Liver (tissue), 8 donors: ENCODE measurements at regions not wholly inside any gene's neighbourhood (a gene's known extent, or its start where the extent isn't known, plus 50 kb on each side); places are given as distances from the start of the nearest gene placed in this dataset.

Experiments
- DNase-seq: peaks from one replicate; pipeline ENCODE4 v3.0.0-alpha.2; 2017; ENCODE audit warnings: low spot score
- H3K27ac ChIP-seq, 2 donors: one replicate each; pipeline ENCODE4 v1.7.0; 2013; ENCODE audit warnings: inconsistent platforms in 2 of 2, low read length in 2 of 2, control low read depth in 1 of 2, low read depth in 1 of 2, mild to moderate bottlenecking in 1 of 2
- H3K27me3 ChIP-seq, 4 donors: one replicate each; pipeline versions ENCODE4 v1.6.1 to v1.7.0; 2013; ENCODE audit warnings: low read length in 3 of 4, inconsistent platforms in 1 of 4, mild to moderate bottlenecking in 1 of 4, moderate library complexity in 1 of 4; ENCODE audit not compliant: control insufficient read depth in 4 of 4, insufficient read depth in 4 of 4
- H3K36me3 ChIP-seq, 4 donors: one replicate each; pipeline versions ENCODE4 v1.6.1 to v1.7.0; 2013; ENCODE audit warnings: low read length in 3 of 4, mild to moderate bottlenecking in 3 of 4, low read depth in 1 of 4, moderate library complexity in 1 of 4; ENCODE audit not compliant: control insufficient read depth in 4 of 4, insufficient read depth in 3 of 4
- H3K4me1 ChIP-seq, 4 donors: one replicate each; pipeline versions ENCODE4 v1.6.1 to v1.7.0; 2013; ENCODE audit warnings: low read length in 3 of 4, mild to moderate bottlenecking in 3 of 4, moderate library complexity in 1 of 4; ENCODE audit not compliant: control insufficient read depth in 4 of 4, insufficient read depth in 4 of 4
- H3K4me3 ChIP-seq, 3 donors: one replicate each; pipeline versions ENCODE4 v1.6.1 to v1.7.0; 2013; ENCODE audit warnings: low read length in 3 of 3, control low read depth in 1 of 3, low read depth in 1 of 3, mild to moderate bottlenecking in 1 of 3
- H3K9ac ChIP-seq, 2 donors: one replicate each; pipeline ENCODE4 v1.7.0; 2013; ENCODE audit warnings: low read length in 2 of 2, mild to moderate bottlenecking in 2 of 2, moderate library complexity in 2 of 2, control low read depth in 1 of 2, low read depth in 1 of 2
- H3K9me3 ChIP-seq, 4 donors: one replicate each; pipeline versions ENCODE4 v1.6.1 to v1.7.0; 2013; ENCODE audit warnings: low read length in 3 of 4; ENCODE audit not compliant: control insufficient read depth in 4 of 4
- EGR1 ChIP-seq, 2 donors: IDR thresholded peaks; 2 replicates each; pipeline ENCODE4 v1.6.1; 2016 to 2018; ENCODE audit warnings: antibody characterized with exemption in 2 of 2, low read depth in 2 of 2
- FOXA1 ChIP-seq: IDR thresholded peaks from 2 replicates; pipeline ENCODE4 v1.6.1; 2016; ENCODE audit warnings: antibody characterized with exemption
- FOXA2 ChIP-seq: IDR thresholded peaks from 2 replicates; pipeline ENCODE4 v1.6.1; 2016; ENCODE audit warnings: antibody characterized with exemption
- GABPA ChIP-seq, 2 donors: IDR thresholded peaks in 1 of 2; conservative IDR thresholded peaks in 1 of 2; 2 replicates each; pipeline ENCODE4 v1.6.1; 2016; ENCODE audit warnings: antibody characterized with exemption in 2 of 2, mild to moderate bottlenecking in 1 of 2, moderate library complexity in 1 of 2
- HNF4A ChIP-seq, 2 donors: conservative IDR thresholded peaks; 2 replicates each; pipeline ENCODE4 v1.6.1; 2016; ENCODE audit warnings: antibody characterized with exemption in 2 of 2, mild to moderate bottlenecking in 2 of 2
- HNF4G ChIP-seq: IDR thresholded peaks from 2 replicates; pipeline ENCODE4 v1.6.1; 2016; ENCODE audit warnings: antibody characterized with exemption
- JUND ChIP-seq, 2 donors: IDR thresholded peaks; 2 replicates each; pipeline ENCODE4 v1.6.1; 2016; ENCODE audit warnings: antibody characterized with exemption in 2 of 2
- NR2F2 ChIP-seq: IDR thresholded peaks from 2 replicates; pipeline ENCODE4 v1.6.1; 2016; ENCODE audit warnings: antibody characterized with exemption
- RAD21 ChIP-seq, 2 donors: IDR thresholded peaks; 2 replicates each; pipeline ENCODE4 v1.6.1; 2016; ENCODE audit warnings: antibody characterized with exemption in 2 of 2, mild to moderate bottlenecking in 2 of 2
- SP1 ChIP-seq: IDR thresholded peaks from 2 replicates; pipeline ENCODE4 v1.6.1; 2018; ENCODE audit warnings: antibody characterized with exemption, mild to moderate bottlenecking
- TAF1 ChIP-seq: conservative IDR thresholded peaks from 2 replicates; pipeline ENCODE4 v1.6.1; 2016; ENCODE audit warnings: antibody characterized with exemption, mild to moderate bottlenecking
- YY1 ChIP-seq: IDR thresholded peaks from 2 replicates; pipeline ENCODE4 v1.6.1; 2016; ENCODE audit warnings: antibody characterized with exemption, mild to moderate bottlenecking
- WGBS: extraction: QIAGEN DNeasy Blood & Tissue Kit; methylation state at CpG from one replicate; pipeline ENCODE4 v1.1.7; 2013; 5-methylcytosine and 5-hydroxymethylcytosine counted together
- TF ChIP-seq, protein P1 (sequence below): IDR thresholded peaks from 2 replicates; pipeline ENCODE4 v1.6.1; 2016; ENCODE audit warnings: antibody characterized with exemption
- TF ChIP-seq, protein P2 (sequence below): IDR thresholded peaks from 2 replicates; pipeline ENCODE4 v1.6.1; 2016; ENCODE audit warnings: antibody characterized with exemption
- TF ChIP-seq, protein P3 (sequence below): IDR thresholded peaks from 2 replicates; pipeline ENCODE4 v1.6.1; 2016; ENCODE audit warnings: antibody characterized with exemption
- TF ChIP-seq, protein P4 (sequence below): fragments of 150-350 bp; IDR thresholded peaks from 2 replicates; pipeline ENCODE4 v1.5.1; 2017; ENCODE audit warnings: improper control_type of control experiment, low read depth, low read length; ENCODE audit not compliant: missing input control
- TF ChIP-seq, protein P5 (sequence below): IDR thresholded peaks from 2 replicates; pipeline ENCODE4 v1.6.1; 2016; ENCODE audit warnings: antibody characterized with exemption, mild to moderate bottlenecking
- donor health status: healthy.
- donor health status: healthy.
- donor health status: healthy.
- donor health status: healthy.
- donor health status: healthy.

DNA sequence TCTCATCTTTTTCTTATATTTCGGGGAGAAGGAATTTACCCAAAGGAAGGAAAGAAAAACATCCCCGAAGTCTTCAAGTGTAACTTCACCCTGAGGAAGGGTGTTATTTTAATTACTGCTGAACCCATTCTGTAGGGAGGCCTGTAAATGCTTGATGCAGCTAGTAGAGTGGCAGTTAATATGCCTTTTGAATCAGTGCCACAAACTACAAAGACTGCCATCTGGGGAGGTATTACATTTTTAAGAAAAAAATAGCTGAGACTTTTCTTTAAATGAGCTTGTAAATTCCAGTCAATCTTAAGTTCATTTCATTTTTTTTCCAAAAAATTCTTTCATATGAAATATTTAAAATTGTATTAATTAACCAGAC, 233.1 kb upstream of the FERD3L start:
- Histone ChIP-seq H3K27ac (no peak overlapping the region), H3K9me3 (no peaks in the 10 kb centered on the region), H3K27me3 (no peaks in the 10 kb centered on the region), H3K9ac (no peak overlapping the region), H3K4me3 (no peak overlapping the region), H3K36me3 (no peaks in the 10 kb centered on the region), H3K4me1 (no peaks in the 10 kb centered on the region)
- TF ChIP-seq, protein P1, sequence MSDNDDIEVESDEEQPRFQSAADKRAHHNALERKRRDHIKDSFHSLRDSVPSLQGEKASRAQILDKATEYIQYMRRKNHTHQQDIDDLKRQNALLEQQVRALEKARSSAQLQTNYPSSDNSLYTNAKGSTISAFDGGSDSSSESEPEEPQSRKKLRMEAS: no peak
- TF ChIP-seq, protein P2, sequence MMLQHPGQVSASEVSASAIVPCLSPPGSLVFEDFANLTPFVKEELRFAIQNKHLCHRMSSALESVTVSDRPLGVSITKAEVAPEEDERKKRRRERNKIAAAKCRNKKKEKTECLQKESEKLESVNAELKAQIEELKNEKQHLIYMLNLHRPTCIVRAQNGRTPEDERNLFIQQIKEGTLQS: no peak
- TF ChIP-seq NR2F2: no peak
- TF ChIP-seq JUND (IDR thresholded peaks at IDR 0.05): no peak
- TF ChIP-seq HNF4A (conservative IDR thresholded peaks at IDR 0.05): no peak
- TF ChIP-seq SP1: no peak
- TF ChIP-seq TAF1: no peak
- no peak for TF ChIP-seq RAD21 (IDR thresholded peaks at IDR 0.05)
- no peak for TF ChIP-seq HNF4G
- TF ChIP-seq EGR1 (IDR thresholded peaks at IDR 0.05; ENCODE audit: low read depth in 2 of 2): no peak
- TF ChIP-seq, protein P3, sequence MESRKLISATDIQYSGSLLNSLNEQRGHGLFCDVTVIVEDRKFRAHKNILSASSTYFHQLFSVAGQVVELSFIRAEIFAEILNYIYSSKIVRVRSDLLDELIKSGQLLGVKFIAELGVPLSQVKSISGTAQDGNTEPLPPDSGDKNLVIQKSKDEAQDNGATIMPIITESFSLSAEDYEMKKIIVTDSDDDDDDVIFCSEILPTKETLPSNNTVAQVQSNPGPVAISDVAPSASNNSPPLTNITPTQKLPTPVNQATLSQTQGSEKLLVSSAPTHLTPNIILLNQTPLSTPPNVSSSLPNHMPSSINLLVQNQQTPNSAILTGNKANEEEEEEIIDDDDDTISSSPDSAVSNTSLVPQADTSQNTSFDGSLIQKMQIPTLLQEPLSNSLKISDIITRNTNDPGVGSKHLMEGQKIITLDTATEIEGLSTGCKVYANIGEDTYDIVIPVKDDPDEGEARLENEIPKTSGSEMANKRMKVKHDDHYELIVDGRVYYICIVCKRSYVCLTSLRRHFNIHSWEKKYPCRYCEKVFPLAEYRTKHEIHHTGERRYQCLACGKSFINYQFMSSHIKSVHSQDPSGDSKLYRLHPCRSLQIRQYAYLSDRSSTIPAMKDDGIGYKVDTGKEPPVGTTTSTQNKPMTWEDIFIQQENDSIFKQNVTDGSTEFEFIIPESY: no peak
- TF ChIP-seq FOXA1: no peak
- TF ChIP-seq, protein P4, sequence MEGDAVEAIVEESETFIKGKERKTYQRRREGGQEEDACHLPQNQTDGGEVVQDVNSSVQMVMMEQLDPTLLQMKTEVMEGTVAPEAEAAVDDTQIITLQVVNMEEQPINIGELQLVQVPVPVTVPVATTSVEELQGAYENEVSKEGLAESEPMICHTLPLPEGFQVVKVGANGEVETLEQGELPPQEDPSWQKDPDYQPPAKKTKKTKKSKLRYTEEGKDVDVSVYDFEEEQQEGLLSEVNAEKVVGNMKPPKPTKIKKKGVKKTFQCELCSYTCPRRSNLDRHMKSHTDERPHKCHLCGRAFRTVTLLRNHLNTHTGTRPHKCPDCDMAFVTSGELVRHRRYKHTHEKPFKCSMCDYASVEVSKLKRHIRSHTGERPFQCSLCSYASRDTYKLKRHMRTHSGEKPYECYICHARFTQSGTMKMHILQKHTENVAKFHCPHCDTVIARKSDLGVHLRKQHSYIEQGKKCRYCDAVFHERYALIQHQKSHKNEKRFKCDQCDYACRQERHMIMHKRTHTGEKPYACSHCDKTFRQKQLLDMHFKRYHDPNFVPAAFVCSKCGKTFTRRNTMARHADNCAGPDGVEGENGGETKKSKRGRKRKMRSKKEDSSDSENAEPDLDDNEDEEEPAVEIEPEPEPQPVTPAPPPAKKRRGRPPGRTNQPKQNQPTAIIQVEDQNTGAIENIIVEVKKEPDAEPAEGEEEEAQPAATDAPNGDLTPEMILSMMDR: no peak
- TF ChIP-seq GABPA (IDR thresholded peaks at IDR 0.05 in 1 of 2, conservative IDR thresholded peaks at IDR 0.05 in 1 of 2): no peak
- TF ChIP-seq FOXA2: no peak
- DNase-seq: no peak
- 54% methylated on average over 2 of the region's 2 CpGs for WGBS

DNA sequence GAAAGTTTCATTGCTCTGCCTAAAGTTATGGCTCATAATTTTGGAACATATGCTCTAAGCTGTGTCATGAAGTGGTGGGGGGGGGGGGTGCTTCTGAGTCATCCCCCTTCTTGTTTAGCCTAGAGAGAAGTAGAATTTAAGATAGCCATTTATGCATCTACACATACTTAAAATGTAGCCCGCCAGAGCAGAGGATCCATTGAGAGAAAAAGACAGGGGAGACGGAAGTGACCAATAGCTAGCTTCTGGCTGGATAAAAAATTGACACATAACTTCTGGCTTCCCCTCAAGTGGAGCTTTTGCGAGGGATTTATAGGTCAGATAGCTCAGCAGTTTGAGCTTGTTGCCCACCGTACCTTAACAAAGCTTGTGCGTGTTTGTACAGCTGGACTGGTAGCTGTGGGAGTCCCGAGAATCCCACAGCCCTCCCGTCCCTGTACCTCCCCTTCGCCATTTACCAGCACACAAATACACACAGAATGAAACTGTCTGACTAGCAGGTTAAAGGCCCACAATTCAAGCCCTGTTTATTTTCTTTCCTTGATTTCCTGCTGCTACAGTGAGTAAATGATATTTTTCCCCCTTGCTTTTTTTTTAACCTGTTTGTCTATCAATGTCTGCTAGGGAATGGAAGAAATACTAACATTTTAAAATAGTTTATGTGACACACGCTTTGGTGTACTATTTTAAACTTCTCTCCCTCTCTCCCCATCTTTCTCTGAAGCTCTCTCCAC, 232.6 kb upstream of the FERD3L start:
- no peaks in the 10 kb centered on the region for H3K36me3 ChIP-seq
- no peaks in the 10 kb centered on the region for H3K4me1 ChIP-seq
- no peaks in the 10 kb centered on the region for H3K27me3 ChIP-seq
- H3K9me3 ChIP-seq: no peaks in the 10 kb centered on the region
- H3K27ac ChIP-seq: no peak overlapping the region
- no peak overlapping the region for H3K4me3 ChIP-seq
- no peak for DNase-seq
- WGBS: 54% methylated on average over 9 of the region's 9 CpGs
- H3K9ac ChIP-seq: no peak overlapping the region
- no peak for TF ChIP-seq RAD21 (IDR thresholded peaks at IDR 0.05)
- no peak for TF ChIP-seq EGR1 (IDR thresholded peaks at IDR 0.05; ENCODE audit: low read depth in 2 of 2)
- TF ChIP-seq JUND (IDR thresholded peaks at IDR 0.05): no peak
- TF ChIP-seq, protein P3: no peak
- TF ChIP-seq HNF4G: no peak
- TF ChIP-seq, protein P4: no peak
- no peak for TF ChIP-seq GABPA (IDR thresholded peaks at IDR 0.05 in 1 of 2, conservative IDR thresholded peaks at IDR 0.05 in 1 of 2)
- no peak for TF ChIP-seq NR2F2
- TF ChIP-seq, protein P5, sequence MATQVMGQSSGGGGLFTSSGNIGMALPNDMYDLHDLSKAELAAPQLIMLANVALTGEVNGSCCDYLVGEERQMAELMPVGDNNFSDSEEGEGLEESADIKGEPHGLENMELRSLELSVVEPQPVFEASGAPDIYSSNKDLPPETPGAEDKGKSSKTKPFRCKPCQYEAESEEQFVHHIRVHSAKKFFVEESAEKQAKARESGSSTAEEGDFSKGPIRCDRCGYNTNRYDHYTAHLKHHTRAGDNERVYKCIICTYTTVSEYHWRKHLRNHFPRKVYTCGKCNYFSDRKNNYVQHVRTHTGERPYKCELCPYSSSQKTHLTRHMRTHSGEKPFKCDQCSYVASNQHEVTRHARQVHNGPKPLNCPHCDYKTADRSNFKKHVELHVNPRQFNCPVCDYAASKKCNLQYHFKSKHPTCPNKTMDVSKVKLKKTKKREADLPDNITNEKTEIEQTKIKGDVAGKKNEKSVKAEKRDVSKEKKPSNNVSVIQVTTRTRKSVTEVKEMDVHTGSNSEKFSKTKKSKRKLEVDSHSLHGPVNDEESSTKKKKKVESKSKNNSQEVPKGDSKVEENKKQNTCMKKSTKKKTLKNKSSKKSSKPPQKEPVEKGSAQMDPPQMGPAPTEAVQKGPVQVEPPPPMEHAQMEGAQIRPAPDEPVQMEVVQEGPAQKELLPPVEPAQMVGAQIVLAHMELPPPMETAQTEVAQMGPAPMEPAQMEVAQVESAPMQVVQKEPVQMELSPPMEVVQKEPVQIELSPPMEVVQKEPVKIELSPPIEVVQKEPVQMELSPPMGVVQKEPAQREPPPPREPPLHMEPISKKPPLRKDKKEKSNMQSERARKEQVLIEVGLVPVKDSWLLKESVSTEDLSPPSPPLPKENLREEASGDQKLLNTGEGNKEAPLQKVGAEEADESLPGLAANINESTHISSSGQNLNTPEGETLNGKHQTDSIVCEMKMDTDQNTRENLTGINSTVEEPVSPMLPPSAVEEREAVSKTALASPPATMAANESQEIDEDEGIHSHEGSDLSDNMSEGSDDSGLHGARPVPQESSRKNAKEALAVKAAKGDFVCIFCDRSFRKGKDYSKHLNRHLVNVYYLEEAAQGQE: no peak
- TF ChIP-seq, protein P1: no peak
- TF ChIP-seq, protein P2: no peak
- no peak for TF ChIP-seq FOXA1
- no peak for TF ChIP-seq YY1
- no peak for TF ChIP-seq HNF4A (conservative IDR thresholded peaks at IDR 0.05)
- no peak for TF ChIP-seq TAF1
